ENCODE measurements at regions not wholly inside any gene's neighbourhood (a gene's known extent, or its start where the extent isn't known, plus 50 kb on each side); places are given as distances from the start of the nearest gene placed in this dataset.

DNA sequence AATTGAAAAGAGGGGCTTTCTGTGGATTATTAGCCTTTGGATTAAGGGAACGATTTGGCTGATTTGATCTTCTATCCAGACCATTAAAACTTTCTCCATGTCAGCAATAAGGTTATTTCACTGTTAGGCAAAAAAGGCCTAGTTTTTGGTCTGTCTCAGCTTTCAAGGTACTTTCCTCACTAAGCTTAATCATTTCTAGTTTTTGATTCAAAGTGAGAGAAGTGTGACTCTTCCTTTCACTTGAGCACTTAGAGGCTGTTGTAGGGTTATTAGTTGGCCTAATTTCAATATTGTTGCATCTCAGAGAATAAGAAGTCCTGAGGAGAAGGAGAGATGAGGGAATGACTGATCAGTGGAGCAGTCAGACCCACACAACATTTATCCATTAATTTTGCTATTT is 596.0 kb upstream of the TPK1 start:
- no peak for DNase-seq (ENCODE audit: low read depth in 1 of 2, low spot score in 2 of 2)
- Histone ChIP-seq H3K56ac (replicated peaks; ENCODE audit: insufficient read length, low read depth, low read length) (no peak overlapping the region), H3K27ac (ENCODE audit: low read depth, low read length) (no peak overlapping the region), H3K4ac (replicated peaks; ENCODE audit: insufficient read length, low read depth, low read length) (no peak overlapping the region), H2AK5ac (ENCODE audit: low read depth, low read length) (no peak overlapping the region), H2BK20ac (ENCODE audit: low read length) (no peak overlapping the region), H3K4me2 (ENCODE audit: insufficient read depth in 1 of 2, low read depth in 2 of 2, low read length in 2 of 2) (no peak overlapping the region), H4K8ac (ENCODE audit: extremely low read depth, insufficient read depth, low read length) (no peak overlapping the region), H2BK15ac (ENCODE audit: low read length) (no peak overlapping the region), H3K36me3 (ENCODE audit: control insufficient read depth in 2 of 4, insufficient read depth in 4 of 4, low read length in 3 of 4) (no peaks in the 10 kb centered on the region; a peak in 1 of 8 replicates), H3K27me3 (replicated peaks in 1 of 4; ENCODE audit: control insufficient read depth in 3 of 4, extremely low read depth in 1 of 4, insufficient read depth in 3 of 4, low read length in 3 of 4) (no peaks in the 10 kb centered on the region), H3K23ac (ENCODE audit: insufficient read length) (no peak overlapping the region), H3K23me2 (ENCODE audit: low read depth, low read length) (no peaks in the 10 kb centered on the region), H3K79me1 (ENCODE audit: low read depth, low read length) (no peaks in the 10 kb centered on the region), H3K18ac (ENCODE audit: extremely low read depth, low read length) (no peak overlapping the region), H3K4me3 (ENCODE audit: extremely low read depth in 1 of 4, insufficient read depth in 2 of 4, low read depth in 3 of 4, low read length in 4 of 4) (no peak overlapping the region), H3K9ac (replicated peaks in 1 of 4; ENCODE audit: extremely low read depth in 1 of 4, low read depth in 3 of 4, low read length in 3 of 4) (no peak overlapping the region), H4K5ac (ENCODE audit: insufficient read length, low read depth, low read length) (no peak overlapping the region), H3K14ac (ENCODE audit: insufficient read length) (no peak overlapping the region), H2BK120ac (replicated peaks; ENCODE audit: low read depth, low read length) (no peak overlapping the region), H4K91ac (replicated peaks; ENCODE audit: insufficient read length, low read length) (no peak overlapping the region), H4K20me1 (replicated peaks in 1 of 2; ENCODE audit: control insufficient read depth in 1 of 2, insufficient read depth in 2 of 2, low read length in 2 of 2) (no peaks in the 10 kb centered on the region), H2BK5ac (ENCODE audit: low read depth, low read length) (no peak overlapping the region), H3K9me3 (ENCODE audit: insufficient read depth in 2 of 2, low read depth in 1 of 2, low read length in 1 of 2) (no peaks in the 10 kb centered on the region; a peak in 1 of 4 replicates), H2AFZ (ENCODE audit: low read length) (no peak overlapping the region), H3K4me1 (replicated peaks in 1 of 4; ENCODE audit: control insufficient read depth in 3 of 4, insufficient read depth in 4 of 4, low read length in 3 of 4) (no peaks in the 10 kb centered on the region), H3K79me2 (ENCODE audit: control insufficient read depth in 1 of 2, insufficient read depth in 2 of 2, low read length in 2 of 2) (no peaks in the 10 kb centered on the region), H2BK12ac (ENCODE audit: low read depth, low read length) (no peak overlapping the region)
- 90% methylated on average over 1 of the region's 1 CpG; no CpG with 5 or more reads in 1 of the 2 experiments for WGBS, 2 experiments (ENCODE audit: extremely low coverage in 1 of 2, insufficient coverage in 1 of 2, insufficient read length in 1 of 2, insufficient replicate concordance in 2 of 2, low coverage in 1 of 2, low lambda C conversion rate in 2 of 2, missing lambda C conversion rate in 1 of 2)
- TF ChIP-seq FOSL1 (IDR thresholded peaks at IDR 0.05; ENCODE audit: insufficient read depth, low read depth, low read length) (no peak), TEAD4 (IDR thresholded peaks at IDR 0.05; ENCODE audit: low read depth, low read length) (no peak), GABPA (IDR thresholded peaks at IDR 0.05; ENCODE audit: borderline replicate concordance, insufficient read depth, low read length) (no peak), PHF8 (conservative IDR thresholded peaks at IDR 0.05; ENCODE audit: low read depth, low read length) (no peak), BCL11A (IDR thresholded peaks at IDR 0.05; ENCODE audit: low read depth in 2 of 2, low read length in 2 of 2) (no peak), SRF (IDR thresholded peaks at IDR 0.05; ENCODE audit: low read depth, low read length) (no peak), SP2 (IDR thresholded peaks at IDR 0.05; ENCODE audit: low read length) (no peak), RAD21 (IDR thresholded peaks at IDR 0.05 in 1 of 2, conservative IDR thresholded peaks at IDR 0.05 in 1 of 2; ENCODE audit: low read depth in 2 of 2, low read length in 2 of 2) (no peak), KDM1A (IDR thresholded peaks at IDR 0.05; ENCODE audit: borderline replicate concordance, low read length) (no peak), CREB1 (IDR thresholded peaks at IDR 0.05) (no peak), KDM5A (IDR thresholded peaks at IDR 0.05; ENCODE audit: low read length) (no peak), TAF7 (optimal IDR thresholded peaks at IDR 0.05; ENCODE audit: borderline replicate concordance, low read depth, low read length) (no peak)
- TF ChIP-seq, protein P1, sequence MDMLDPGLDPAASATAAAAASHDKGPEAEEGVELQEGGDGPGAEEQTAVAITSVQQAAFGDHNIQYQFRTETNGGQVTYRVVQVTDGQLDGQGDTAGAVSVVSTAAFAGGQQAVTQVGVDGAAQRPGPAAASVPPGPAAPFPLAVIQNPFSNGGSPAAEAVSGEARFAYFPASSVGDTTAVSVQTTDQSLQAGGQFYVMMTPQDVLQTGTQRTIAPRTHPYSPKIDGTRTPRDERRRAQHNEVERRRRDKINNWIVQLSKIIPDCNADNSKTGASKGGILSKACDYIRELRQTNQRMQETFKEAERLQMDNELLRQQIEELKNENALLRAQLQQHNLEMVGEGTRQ (IDR thresholded peaks at IDR 0.05; ENCODE audit: low read length): no peak
- ChIA-PET POLR2A (ENCODE audit: partially characterized antibody) (no interaction called here), CTCF (ENCODE audit: partially characterized antibody) (interaction anchor here (0.6 kb wide), 1 partner anchor 1399 kb away, joined by 3 read pairs; no protein-coding TSS in a partner anchor)
- FAIRE-seq: no peak
